Limb (tissue), 2 donors: ENCODE measurements at regions not wholly inside any gene's neighbourhood (a gene's known extent, or its start where the extent isn't known, plus 50 kb on each side); places are given as distances from the start of the nearest gene placed in this dataset.

Source experiments
- DNase-seq, 2 donors: peaks; one replicate each; pipeline ENCODE4 v3.0.0-alpha.2; 2016; ENCODE audit errors: extremely low spot score in 2 of 2

- no peak for DNase-seq
Observed at GRCh38 chr19:29292562-29292961, 79.6 kb upstream of the UQCRFS1 start.

DNA sequence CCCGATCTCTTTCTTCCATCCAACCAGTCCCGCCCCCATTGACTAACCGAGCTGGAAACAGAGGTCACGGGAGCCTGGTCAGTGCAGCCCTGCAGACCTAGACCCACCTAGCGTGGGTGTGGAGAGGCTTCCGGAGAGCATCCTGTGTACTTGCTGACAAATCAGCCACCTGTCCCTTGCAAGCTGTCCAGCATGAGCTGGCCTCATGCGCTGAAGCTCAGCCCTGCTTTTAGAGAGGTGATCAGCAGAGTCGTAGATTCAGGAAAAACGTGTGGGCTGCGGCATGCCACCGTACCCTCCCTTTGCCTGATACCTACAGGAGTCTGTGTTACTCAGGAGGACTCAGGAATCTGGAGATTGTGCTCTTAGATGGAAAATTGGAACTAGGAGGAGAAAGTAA lies 80.3 kb upstream of the UQCRFS1 start:
- no peak for DNase-seq

DNA sequence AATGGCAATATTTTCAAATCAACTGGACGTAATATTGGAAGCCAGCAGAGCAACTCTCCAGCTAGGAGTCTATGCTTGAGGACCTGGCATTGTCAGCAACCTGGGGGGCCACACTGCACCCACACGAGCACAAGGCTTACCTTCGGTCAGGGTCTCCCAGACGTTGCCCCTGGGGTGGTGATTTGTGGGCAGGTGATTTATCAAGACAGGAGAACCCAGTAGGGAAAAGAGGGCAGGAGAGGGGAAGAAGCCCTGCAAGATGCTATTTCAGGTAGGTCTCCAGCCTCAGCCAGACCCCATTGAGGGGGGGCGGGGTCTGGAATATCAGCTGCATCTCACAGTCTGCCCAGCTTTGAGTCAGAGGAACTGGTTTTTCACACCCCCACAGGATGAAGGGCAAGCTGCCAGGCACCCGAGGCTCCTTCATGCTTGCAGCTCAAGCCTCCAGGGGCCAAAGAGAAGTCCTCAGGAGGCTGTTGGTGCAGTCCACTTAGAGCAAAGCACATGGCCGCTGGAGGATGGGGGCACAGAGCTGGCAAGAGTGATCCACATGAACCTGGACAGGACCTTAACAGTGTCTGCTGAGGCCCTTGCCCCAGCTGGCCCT lies 80.9 kb upstream of the UQCRFS1 start:
- DNase-seq: peak in 1 of 2 donors; percentile 14

GRCh38 chr19:29294343-29294811 lies 81.4 kb upstream of the UQCRFS1 start:
- DNase-seq: no peak

DNA sequence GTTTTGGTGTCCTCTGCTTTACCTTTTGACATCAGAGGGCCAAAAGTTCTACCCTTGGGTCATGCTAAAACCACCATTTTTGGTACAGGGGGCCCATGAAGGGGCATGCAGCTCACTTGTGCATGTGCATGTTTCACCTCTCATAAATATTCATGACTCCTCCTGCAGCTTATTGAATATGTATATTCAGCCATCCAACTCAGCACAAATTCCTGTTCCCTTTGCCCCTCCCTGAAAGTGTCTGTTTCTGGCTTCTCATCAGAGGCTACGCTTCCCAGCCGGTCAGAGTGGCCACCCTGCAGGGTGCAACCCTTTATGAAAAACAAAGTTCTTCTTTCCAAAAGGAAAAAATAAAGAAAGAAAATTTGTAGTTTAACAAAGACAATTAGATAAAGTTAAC lies 82.3 kb upstream of the UQCRFS1 start:
- no peak for DNase-seq

DNA sequence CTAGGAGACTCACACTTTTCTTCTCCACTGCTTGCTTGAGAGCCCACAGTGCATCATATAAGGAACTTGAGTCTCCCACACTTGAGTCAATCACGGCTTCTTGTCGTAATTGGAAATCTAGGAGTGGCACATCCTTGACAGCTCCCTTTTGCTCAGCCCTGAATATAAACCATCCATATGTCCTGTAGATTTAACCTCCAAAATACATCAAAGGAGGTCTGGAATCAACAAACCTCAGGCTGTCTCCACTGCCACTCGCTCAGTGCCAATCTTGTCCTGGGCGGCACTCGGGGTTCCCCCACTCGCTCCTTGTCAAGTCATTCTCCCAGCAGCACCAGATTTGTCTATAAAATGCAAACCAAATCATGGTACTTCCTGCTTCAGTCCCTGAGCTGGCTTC lies 84.4 kb upstream of the UQCRFS1 start:
- no peak for DNase-seq

DNA sequence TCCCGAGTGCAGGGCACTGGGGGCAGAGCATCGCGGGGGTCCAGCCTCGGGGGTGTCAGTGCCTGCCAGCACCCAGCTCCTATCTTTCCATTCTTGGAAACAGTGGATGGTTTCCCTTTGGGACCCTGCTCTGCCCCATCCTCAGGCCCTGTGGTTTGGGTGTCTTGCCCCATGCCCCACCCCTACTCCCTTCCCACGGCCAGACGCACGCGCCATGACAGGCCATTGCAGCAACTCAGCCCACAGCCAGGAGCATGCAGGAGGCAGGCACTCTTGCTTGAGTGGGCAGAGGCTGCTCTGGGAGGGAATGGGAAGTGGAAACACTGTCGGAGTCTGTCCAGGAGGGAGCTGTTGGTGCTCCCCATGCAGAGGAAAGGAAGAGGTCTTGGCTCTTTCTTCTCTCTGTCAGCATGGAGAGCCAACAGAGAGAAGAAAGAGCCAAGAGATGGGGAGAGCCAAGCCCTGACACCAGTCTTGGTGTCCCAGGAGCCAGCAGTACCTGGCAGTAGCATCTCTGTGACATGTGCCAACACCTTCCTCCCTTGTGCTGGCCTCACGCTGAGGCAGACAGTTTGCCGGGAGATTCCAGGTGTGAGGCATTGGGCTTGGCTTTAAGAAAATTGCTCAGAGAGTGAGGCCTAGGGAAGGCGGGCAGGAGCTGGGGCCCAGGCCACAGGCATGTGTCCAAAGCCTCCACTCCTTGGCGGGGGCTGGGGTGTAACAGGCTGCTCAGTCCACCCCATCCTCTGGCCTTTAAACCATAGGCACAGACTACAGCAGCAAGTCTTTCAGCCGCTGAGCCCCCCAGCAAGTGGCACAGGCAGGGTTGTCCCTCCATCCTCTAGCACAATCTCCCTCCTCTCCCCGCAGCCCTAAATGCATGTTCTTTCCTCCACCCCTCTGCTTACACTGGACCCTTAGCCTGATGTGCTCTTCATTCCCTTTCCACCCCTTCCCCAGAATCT lies 86.7 kb upstream of the UQCRFS1 start:
- peak in 1 of 2 donors; percentile 19 for DNase-seq

- DNase-seq: peak in 1 of 2 donors; percentile 6
Observed at GRCh38 chr19:29302002-29302928, 89.3 kb upstream of the UQCRFS1 start.

- DNase-seq: no peak
Observed at GRCh38 chr19:29303069-29303718, 90.2 kb upstream of the UQCRFS1 start.

- no peak for DNase-seq
Observed at GRCh38 chr19:29303719-29304090, 90.8 kb upstream of the UQCRFS1 start.

DNA sequence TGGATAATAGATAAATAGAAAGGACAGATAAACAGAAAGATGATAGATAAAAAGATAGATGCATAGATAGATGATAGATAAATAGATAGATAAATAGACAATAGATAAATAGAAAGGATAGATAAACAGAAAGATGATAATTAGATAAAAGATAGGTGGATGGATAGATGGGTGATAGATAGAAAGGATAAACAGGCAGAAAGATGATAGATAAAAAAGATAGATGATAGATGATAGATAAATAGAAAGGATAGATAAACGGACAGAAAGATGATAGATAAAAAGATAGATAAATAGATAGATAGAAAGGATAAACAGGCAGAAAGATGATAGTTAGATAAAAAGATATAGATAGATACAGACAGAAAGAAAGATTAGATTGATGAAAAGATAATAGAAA lies 92.3 kb upstream of the UQCRFS1 start:
- no peak for DNase-seq

- DNase-seq: no peak
Observed at GRCh38 chr19:29308977-29309590, 96.1 kb upstream of the UQCRFS1 start.

- DNase-seq: no peak
Observed at GRCh38 chr19:29309637-29310036, 96.7 kb upstream of the UQCRFS1 start.

- DNase-seq: peak in 1 of 2 donors; percentile 51
Observed at GRCh38 chr19:29311191-29311790, 98.3 kb upstream of the UQCRFS1 start.

DNA sequence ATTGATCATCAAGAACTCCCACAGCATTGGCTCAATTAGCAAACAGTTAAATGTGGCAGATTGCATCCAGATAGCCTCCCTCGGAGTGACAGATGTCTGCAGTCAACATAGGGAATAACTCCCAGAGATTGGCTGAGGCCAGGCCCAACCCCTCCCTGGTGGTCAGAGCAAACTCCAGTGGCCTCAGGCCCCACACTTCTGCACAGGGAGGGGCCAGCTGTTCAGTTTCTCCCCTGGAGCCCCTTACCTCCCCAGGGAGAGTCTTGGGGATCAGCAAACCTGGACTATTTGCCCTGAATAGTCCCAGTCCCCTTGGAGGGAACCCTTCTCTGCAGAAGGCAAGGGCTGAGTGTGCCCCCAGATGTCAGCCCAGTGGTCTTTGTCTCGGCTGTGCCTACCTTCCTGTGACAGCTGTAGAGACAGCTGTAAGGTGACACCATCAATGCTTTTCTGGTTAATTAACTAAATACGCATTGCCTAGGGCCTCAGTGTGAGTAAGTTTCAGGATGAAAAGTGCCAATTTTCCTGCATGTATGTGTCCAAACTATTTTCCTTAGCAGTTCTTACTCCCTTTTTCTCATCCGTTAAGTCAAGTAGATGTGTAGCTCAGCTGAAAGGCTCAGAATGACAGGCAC lies 102.7 kb upstream of the UQCRFS1 start:
- no peak for DNase-seq

DNA sequence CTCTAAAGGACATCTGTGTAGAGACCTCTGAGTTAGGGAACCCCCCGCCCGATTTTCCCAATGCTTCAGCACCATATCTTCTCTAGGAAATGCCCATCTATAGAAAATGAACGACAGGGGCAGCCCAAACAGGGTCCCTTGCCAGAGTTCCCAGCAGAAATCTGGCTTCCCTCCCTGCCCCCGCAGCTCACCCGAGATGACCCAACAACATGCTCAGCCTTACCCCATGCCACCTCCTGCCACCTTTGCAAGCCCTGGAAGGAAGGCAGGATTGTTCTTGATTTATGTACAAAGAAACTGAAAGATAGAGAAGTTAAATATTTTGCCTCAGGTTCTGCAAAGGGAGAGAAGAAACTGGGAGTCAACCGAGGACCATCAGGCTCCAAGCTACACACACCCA lies 105.6 kb upstream of the UQCRFS1 start:
- no peak for DNase-seq

GRCh38 chr19:29320086-29320485 lies 107.1 kb upstream of the UQCRFS1 start:
- no peak for DNase-seq

DNA sequence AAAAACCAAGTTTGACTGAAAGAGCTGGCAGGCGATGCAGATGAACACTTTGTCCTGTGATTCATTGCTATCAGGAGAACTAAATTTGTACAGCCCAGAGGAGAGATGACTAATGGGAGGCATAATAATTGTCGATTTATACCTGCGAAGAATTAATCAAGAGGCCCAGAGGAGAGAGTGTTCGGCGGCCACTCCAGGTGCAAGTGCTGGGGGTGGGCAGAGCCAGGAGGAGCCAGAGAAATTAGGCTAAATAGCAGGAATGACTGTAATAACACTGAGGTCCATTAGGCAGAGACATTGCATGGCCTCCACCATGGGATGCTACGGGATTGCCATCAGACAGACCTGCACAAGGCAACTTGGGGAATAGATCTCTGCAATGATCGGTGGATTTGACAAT lies 107.7 kb upstream of the UQCRFS1 start:
- no peak for DNase-seq

DNA sequence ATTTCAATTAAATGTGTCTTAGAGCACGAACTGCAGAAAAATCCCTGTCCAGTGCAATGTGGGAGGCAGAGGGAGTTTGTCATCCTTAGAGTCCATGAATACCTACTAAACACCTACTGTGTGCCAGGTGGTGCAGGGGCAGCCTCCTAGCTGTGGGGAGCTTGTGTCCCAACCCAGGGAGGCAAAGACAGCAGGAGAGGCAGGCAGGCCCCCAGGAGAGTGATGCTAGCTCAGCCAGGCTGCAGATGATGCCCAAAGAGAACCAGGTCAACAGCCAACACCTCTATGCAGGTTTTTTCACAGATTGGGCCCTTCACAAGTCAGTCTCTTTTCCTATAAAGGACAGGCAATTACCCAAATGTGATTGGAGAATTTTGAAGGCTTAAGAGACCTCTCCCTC lies 108.2 kb upstream of the UQCRFS1 start:
- no peak for DNase-seq

DNA sequence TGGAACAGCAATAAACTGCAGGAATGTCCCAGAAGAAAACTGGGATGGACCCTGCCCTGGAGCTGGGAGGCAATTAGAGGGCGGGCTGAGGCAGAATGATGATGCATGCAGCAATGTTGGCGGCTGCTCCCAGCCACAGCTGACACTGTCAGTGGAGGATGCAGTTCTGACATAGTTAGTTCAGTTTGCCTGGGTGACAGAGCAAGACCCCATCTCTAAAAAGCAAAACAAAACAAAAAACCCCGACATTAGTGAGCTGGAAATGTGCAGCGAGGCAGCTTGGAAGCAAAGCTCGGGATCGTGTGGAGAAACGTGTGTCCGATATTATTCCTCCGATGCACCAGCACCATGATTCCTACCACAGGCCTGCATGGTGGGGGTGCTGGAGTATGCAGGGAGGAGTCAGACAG lies 110.1 kb upstream of the UQCRFS1 start:
- DNase-seq: no peak
